SK-N-MC (cell line): ENCODE measurements at regions not wholly inside any gene's neighbourhood (a gene's known extent, or its start where the extent isn't known, plus 50 kb on each side); places are given as distances from the start of the nearest gene placed in this dataset.

Experiments
- DNase-seq: peaks from one replicate; pipeline ENCODE4 v3.0.0-alpha.2; 2011; ENCODE audit warnings: low read depth, low spot score
- H3K27ac ChIP-seq: fragments of 200-600 bp; sonication (generic); 2 replicates; pipeline ENCODE4 v1.5.1; 2016; ENCODE audit warnings: mixed run types
- H3K36me3 ChIP-seq: fragments of 200-600 bp; sonication (generic); 2 replicates; pipeline ENCODE4 v1.6.1; 2017; ENCODE audit warnings: antibody characterized with exemption, low read length, mixed read lengths; ENCODE audit not compliant: insufficient read depth
- H3K4me3 ChIP-seq: fragments of 200-600 bp; sonication (generic); 2 replicates; pipeline ENCODE4 v1.5.1; 2016
- H3K9ac ChIP-seq: fragments of 200-600 bp; sonication (generic); 2 replicates; pipeline ENCODE4 v1.8.0; 2017; ENCODE audit warnings: mixed run types, mixed read lengths; ENCODE audit not compliant: insufficient read length
- H3K9me3 ChIP-seq: fragments of 200-600 bp; sonication (generic); 2 replicates; pipeline ENCODE4 v1.6.1; 2017; ENCODE audit warnings: low read depth, mild to moderate bottlenecking, antibody characterized with exemption, low read length, moderate library complexity, mixed read lengths
- EZH2 ChIP-seq: fragments of 200-600 bp; sonication (generic); IDR thresholded peaks from one replicate; pipeline ENCODE4 v1.6.1; 2017; ENCODE audit warnings: antibody characterized with exemption
- FOXP2 ChIP-seq: optimal IDR thresholded peaks from 2 replicates; pipeline ENCODE3; 2011; ENCODE audit warnings: mild to moderate bottlenecking, moderate library complexity; ENCODE audit not compliant: insufficient read depth; ENCODE audit errors: extremely low read length, control extremely low read depth
- POLR2AphosphoS5 ChIP-seq: IDR thresholded peaks from 2 replicates; pipeline ENCODE4 v1.6.1; 2012; ENCODE audit warnings: mild to moderate bottlenecking, low read depth, low read length, borderline replicate concordance

DNA sequence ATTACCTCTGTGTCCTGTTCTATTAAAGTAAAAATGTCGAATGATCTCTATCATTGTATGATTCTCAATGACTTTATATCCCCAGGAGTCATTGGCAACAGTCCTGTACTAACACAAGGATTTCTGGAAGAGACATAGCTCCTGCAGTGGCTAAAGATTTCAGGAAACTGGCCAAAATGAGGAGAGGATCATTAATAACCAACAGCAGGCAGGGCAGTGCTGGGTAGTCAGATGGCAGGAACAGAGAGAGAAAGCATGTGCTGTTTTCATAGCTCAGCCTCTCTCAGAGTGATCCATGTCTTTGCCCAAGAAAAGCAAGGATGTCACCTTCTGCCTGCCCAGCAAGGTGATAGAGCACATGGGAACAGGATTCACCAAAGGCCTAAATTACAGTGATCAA lies 604.7 kb upstream of the PLXNA2 start:
- H3K36me3 ChIP-seq = no peaks in the 10 kb centered on the region
- H3K27ac ChIP-seq = no peak overlapping the region
- TF ChIP-seq EZH2 (no peak), POLR2AphosphoS5 (no peak), FOXP2 (no peak)
- no peak overlapping the region for H3K9ac ChIP-seq
- no peak for DNase-seq
- no peaks in the 10 kb centered on the region for H3K9me3 ChIP-seq
- no peak overlapping the region for H3K4me3 ChIP-seq

DNA sequence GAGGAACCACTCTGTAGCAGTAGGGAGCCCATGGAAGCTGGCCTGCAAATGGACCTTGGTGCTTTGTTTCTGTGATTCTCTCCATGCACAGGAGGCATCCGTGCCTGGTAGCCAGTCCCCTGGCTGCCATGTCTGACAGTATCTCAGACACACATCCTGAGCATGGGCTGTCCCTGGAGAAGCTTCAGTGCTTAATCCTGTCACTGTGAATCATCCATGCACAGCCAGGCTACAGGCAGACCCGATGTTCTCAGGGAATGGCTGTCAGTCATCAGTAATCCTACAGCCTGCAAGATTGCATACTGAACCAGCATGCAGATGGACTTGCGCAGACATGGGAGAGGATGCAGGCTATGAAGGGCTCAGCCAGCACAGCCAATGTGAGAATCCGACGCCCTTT lies 606.3 kb upstream of the PLXNA2 start:
- no peak overlapping the region for H3K4me3 ChIP-seq
- no peaks in the 10 kb centered on the region for H3K9me3 ChIP-seq
- no peak overlapping the region for H3K9ac ChIP-seq
- no peaks in the 10 kb centered on the region for H3K36me3 ChIP-seq
- TF ChIP-seq FOXP2 (no peak), EZH2 (no peak), POLR2AphosphoS5 (no peak)
- no peak for DNase-seq
- no peak overlapping the region for H3K27ac ChIP-seq

GRCh38 chr1:208851366-208851765 lies 607.2 kb upstream of the PLXNA2 start:
- H3K36me3 ChIP-seq = no peaks in the 10 kb centered on the region
- H3K4me3 ChIP-seq = no peak overlapping the region
- H3K9ac ChIP-seq = no peak overlapping the region
- TF ChIP-seq POLR2AphosphoS5 = no peak
- TF ChIP-seq EZH2 = no peak
- no peak for TF ChIP-seq FOXP2
- H3K9me3 ChIP-seq = no peaks in the 10 kb centered on the region
- H3K27ac ChIP-seq = no peak overlapping the region
- no peak for DNase-seq

DNA sequence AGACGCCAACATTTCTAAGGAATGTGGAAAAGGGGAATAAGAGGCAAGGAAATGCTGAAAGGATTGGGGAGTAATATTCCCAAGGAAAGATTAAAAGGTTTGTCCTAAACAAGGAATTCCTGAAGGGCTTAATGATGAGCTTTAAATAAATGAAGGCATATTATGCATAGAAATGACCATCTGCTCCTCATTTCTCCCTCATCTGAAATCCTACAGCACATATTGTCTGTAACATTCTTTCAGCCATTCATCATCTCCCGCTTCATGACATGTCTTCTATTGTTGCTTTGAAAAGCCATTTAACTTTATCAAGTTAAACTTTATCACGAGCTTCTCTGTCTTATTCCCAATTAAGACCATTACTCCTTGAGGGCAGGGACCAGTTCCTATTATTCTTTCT lies 608.7 kb upstream of the PLXNA2 start:
- no peak for TF ChIP-seq FOXP2
- TF ChIP-seq EZH2 = no peak
- TF ChIP-seq POLR2AphosphoS5 = no peak
- H3K9ac ChIP-seq = no peak overlapping the region
- H3K36me3 ChIP-seq = no peaks in the 10 kb centered on the region
- H3K4me3 ChIP-seq = no peak overlapping the region
- no peaks in the 10 kb centered on the region for H3K9me3 ChIP-seq
- no peak overlapping the region for H3K27ac ChIP-seq
- no peak for DNase-seq

- Histone ChIP-seq H3K9ac (no peak overlapping the region), H3K4me3 (no peak overlapping the region), H3K27ac (no peak overlapping the region), H3K9me3 (no peaks in the 10 kb centered on the region), H3K36me3 (no peaks in the 10 kb centered on the region)
- TF ChIP-seq POLR2AphosphoS5 = no peak
- no peak for TF ChIP-seq EZH2
- no peak for TF ChIP-seq FOXP2
- DNase-seq = no peak
These were observed 611.2 kb upstream of the PLXNA2 start for GRCh38 chr1:208855403-208855802.

GRCh38 chr1:208857465-208857864 lies 613.3 kb upstream of the PLXNA2 start:
- no peak for DNase-seq
- Histone ChIP-seq H3K4me3 (no peak overlapping the region), H3K36me3 (no peaks in the 10 kb centered on the region), H3K27ac (no peak overlapping the region), H3K9ac (no peak overlapping the region), H3K9me3 (no peaks in the 10 kb centered on the region)
- no peak for TF ChIP-seq FOXP2
- TF ChIP-seq EZH2 = no peak
- TF ChIP-seq POLR2AphosphoS5 = no peak

DNA sequence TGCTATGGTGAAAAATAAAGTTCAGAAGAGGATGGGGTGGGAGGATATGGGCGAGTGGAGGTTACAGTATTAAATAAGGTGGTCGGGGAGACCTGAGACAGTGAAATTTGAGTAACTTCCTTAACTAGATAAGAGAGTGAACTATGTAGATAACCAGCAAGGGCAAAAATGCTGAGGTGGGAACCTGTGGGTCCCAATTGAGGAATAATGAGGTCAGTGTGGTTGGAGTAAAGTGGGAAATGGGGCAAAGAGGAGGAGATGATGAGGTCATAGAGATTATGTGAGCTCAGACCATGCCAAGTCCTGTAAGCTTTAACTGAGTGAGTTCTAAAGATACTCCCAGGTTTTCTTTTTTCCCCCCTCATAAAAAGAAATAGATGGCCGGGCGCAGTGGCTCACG lies 614.6 kb upstream of the PLXNA2 start:
- H3K27ac ChIP-seq = no peak overlapping the region

GRCh38 chr1:208864366-208864965 lies 620.3 kb upstream of the PLXNA2 start:
- Histone ChIP-seq H3K9ac (no peak overlapping the region), H3K9me3 (no peaks in the 10 kb centered on the region), H3K27ac (no peak overlapping the region), H3K36me3 (no peaks in the 10 kb centered on the region), H3K4me3 (no peak overlapping the region)
- DNase-seq = no peak
- TF ChIP-seq FOXP2 (no peak), POLR2AphosphoS5 (no peak), EZH2 (no peak)

More for the DNA sequence above, 614.6 kb upstream of the PLXNA2 start:
- Histone ChIP-seq H3K4me3 (no peak overlapping the region), H3K9ac (no peak overlapping the region), H3K36me3 (no peaks in the 10 kb centered on the region), H3K9me3 (no peaks in the 10 kb centered on the region)
- TF ChIP-seq EZH2 (no peak), POLR2AphosphoS5 (no peak), FOXP2 (no peak)
- DNase-seq = no peak

- no peaks in the 10 kb centered on the region for H3K9me3 ChIP-seq
- no peak for DNase-seq
- TF ChIP-seq FOXP2 (no peak), EZH2 (no peak), POLR2AphosphoS5 (no peak)
- no peak overlapping the region for H3K9ac ChIP-seq
- H3K27ac ChIP-seq = no peak overlapping the region
- H3K36me3 ChIP-seq = no peaks in the 10 kb centered on the region
- no peak overlapping the region for H3K4me3 ChIP-seq
These were observed 622.3 kb upstream of the PLXNA2 start for GRCh38 chr1:208866386-208866955.
